Raji (cell line): ENCODE measurements at regions not wholly inside any gene's neighbourhood (a gene's known extent, or its start where the extent isn't known, plus 50 kb on each side); places are given as distances from the start of the nearest gene placed in this dataset.
A peak's percentile ranks its signal among the peaks of the same experiment; 100 is the strongest.

Experiments used
- POLR2A ChIP-seq: IDR thresholded peaks from 2 replicates; pipeline ENCODE4 v1.6.1; 2011; ENCODE audit warnings: low read depth, low read length, control low read depth; ENCODE audit not compliant: insufficient read depth

GRCh38 chr2:111702119-111702803, 181.7 kb downstream of the ANAPC1 start:
- no peak for TF ChIP-seq POLR2A

GRCh38 chr2:111702804-111703196, 181.2 kb downstream of the ANAPC1 start:
- TF ChIP-seq POLR2A = no peak

- no peak for TF ChIP-seq POLR2A
Observed at GRCh38 chr2:111703759-111704158, 180.2 kb downstream of the ANAPC1 start.

- no peak for TF ChIP-seq POLR2A
Observed at GRCh38 chr2:111704246-111704645, 179.7 kb downstream of the ANAPC1 start.

GRCh38 chr2:111705239-111705638, 178.8 kb downstream of the ANAPC1 start:
- peak; percentile 22; the same call in 1 of the 2 replicates for TF ChIP-seq POLR2A

- TF ChIP-seq POLR2A = peak; percentile 13; the same call in 1 of the 2 replicates
Observed at GRCh38 chr2:111705711-111706336, 178.2 kb downstream of the ANAPC1 start.

- TF ChIP-seq POLR2A = peak; percentile 2; the same call in 1 of the 2 replicates
Observed at GRCh38 chr2:111706481-111707001, 177.5 kb downstream of the ANAPC1 start.

- TF ChIP-seq POLR2A = no peak
Observed at GRCh38 chr2:111707700-111708099, 176.3 kb downstream of the ANAPC1 start.

GRCh38 chr2:111708476-111709180, 175.4 kb downstream of the ANAPC1 start:
- no peak for TF ChIP-seq POLR2A

GRCh38 chr2:111709321-111709720, 174.7 kb downstream of the ANAPC1 start:
- TF ChIP-seq POLR2A = no peak

GRCh38 chr2:111710085-111710484, 173.9 kb downstream of the ANAPC1 start:
- TF ChIP-seq POLR2A = no peak

- no peak for TF ChIP-seq POLR2A
Observed at GRCh38 chr2:111710613-111711012, 173.4 kb downstream of the ANAPC1 start.

GRCh38 chr2:111711270-111711669, 172.7 kb downstream of the ANAPC1 start:
- no peak for TF ChIP-seq POLR2A

- TF ChIP-seq POLR2A = no peak
Observed at GRCh38 chr2:111712361-111712760, 171.6 kb downstream of the ANAPC1 start.

GRCh38 chr2:111712940-111713515, 171.0 kb downstream of the ANAPC1 start:
- no peak for TF ChIP-seq POLR2A
